ENCODE measurements at regions not wholly inside any gene's neighbourhood (a gene's known extent, or its start where the extent isn't known, plus 50 kb on each side); places are given as distances from the start of the nearest gene placed in this dataset. TPM values are rescaled to one million over a fixed set of nuclear protein-coding genes. Genes with fewer than 3 reads are reported as not detected.

DNA sequence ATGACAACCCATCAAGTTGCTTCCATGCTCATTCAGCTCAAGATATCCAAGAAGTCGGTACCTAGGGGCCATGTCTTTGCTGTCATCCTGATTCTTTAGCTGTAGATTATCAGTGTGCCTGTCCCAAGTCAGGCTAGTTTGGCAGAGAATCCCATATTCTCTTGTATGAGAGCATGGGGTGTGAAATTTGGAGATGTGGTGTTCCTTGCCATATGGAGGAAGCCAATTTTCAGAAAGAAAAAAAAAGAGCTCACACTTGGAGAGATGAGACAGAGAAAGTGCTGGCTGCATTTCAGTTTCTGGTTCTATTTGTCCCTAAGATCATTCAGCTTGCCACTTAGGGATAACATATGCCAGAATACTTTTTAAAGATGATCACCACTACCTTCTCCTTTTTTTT lies 52.3 kb upstream of the SLC4A7 start:
- no peak overlapping the region for H3K9ac ChIP-seq
- TF ChIP-seq EZH2 (IDR thresholded peaks at IDR 0.05; ENCODE audit: insufficient read depth, poor library complexity, severe bottlenecking) (no peak), EZH2phosphoT487 (IDR thresholded peaks at IDR 0.05; ENCODE audit: insufficient read depth, low read depth) (no peak)
- H3K4me1 ChIP-seq (ENCODE audit: insufficient read depth) = peaks cover 41% of the 10 kb centered on the region
- no peaks in the 10 kb centered on the region for H3K27me3 ChIP-seq (replicated peaks; ENCODE audit: insufficient read depth)
- H3K79me2 ChIP-seq (ENCODE audit: insufficient read depth) = no peaks in the 10 kb centered on the region
- 4 to 5% methylated on average over 1 of the region's 1 CpG for WGBS, 2 experiments (ENCODE audit: low coverage in 1 of 2, low lambda C conversion rate in 2 of 2, missing lambda C conversion rate in 2 of 2)
- no peaks in the 10 kb centered on the region for H3K9me2 ChIP-seq (ENCODE audit: insufficient read depth)
- in situ Hi-C loops (cut with MboI) = no loop called here
- H3K9me3 ChIP-seq (ENCODE audit: low read depth) = no peaks in the 10 kb centered on the region
- H3K4me3 ChIP-seq = no peak overlapping the region
- no peaks in the 10 kb centered on the region for H4K20me1 ChIP-seq (ENCODE audit: insufficient read depth)
- no peak for DNase-seq
- peak overlapping the region; percentile 25 for H3K4me2 ChIP-seq (ENCODE audit: unreplicated experiment)
- peak overlapping the region; percentile 91 for H3K27ac ChIP-seq
- no peaks in the 10 kb centered on the region for H3K36me3 ChIP-seq (ENCODE audit: low read depth)
- peak overlapping the region; percentile 57; the same call in 1 of the 2 replicates for H2AFZ ChIP-seq
- peaks cover 39% of the 10 kb centered on the region for H3F3A ChIP-seq (ENCODE audit: insufficient read depth)

DNA sequence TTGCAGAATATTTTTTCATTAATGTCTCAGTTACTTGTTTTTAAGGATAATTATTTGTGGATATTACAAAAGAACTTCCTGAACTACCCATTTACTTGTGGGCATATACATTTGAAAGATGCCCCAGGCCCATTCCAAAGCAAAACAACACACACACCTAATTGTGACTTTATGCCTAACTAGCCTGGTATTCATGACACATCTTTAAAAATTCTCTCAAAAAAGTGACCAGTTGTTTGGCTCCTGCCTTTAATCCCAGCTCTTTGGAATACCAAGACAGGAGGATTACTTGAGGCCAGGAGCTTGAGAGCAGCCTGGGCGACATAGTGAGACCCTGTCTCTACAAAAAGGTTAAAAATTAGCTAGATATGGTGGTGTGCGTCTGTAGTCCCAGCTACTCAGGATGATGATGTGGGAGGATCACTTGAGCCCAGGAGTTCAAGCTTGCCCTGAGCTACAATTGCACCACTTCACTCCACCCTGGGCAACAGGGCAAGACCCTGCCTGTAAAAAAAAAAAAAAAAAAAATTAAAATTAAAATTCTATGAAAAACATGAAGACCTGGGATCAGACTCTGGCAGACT lies 51.7 kb upstream of the SLC4A7 start:
- TF ChIP-seq EZH2 (IDR thresholded peaks at IDR 0.05; ENCODE audit: insufficient read depth, poor library complexity, severe bottlenecking) (no peak), EZH2phosphoT487 (IDR thresholded peaks at IDR 0.05; ENCODE audit: insufficient read depth, low read depth) (no peak)
- Histone ChIP-seq H3K27me3 (replicated peaks; ENCODE audit: insufficient read depth) (no peaks in the 10 kb centered on the region), H3K4me2 (ENCODE audit: unreplicated experiment) (peak overlapping the region; percentile 25), H3F3A (ENCODE audit: insufficient read depth) (peaks cover 39% of the 10 kb centered on the region), H3K9ac (peak overlapping the region; percentile 62), H2AFZ (no peak overlapping the region), H3K79me2 (ENCODE audit: insufficient read depth) (no peaks in the 10 kb centered on the region), H3K9me2 (ENCODE audit: insufficient read depth) (no peaks in the 10 kb centered on the region), H4K20me1 (ENCODE audit: insufficient read depth) (no peaks in the 10 kb centered on the region), H3K36me3 (ENCODE audit: low read depth) (no peaks in the 10 kb centered on the region), H3K9me3 (ENCODE audit: low read depth) (no peaks in the 10 kb centered on the region), H3K4me1 (ENCODE audit: insufficient read depth) (peaks cover 41% of the 10 kb centered on the region), H3K4me3 (0 out of 2 replicates have a peak overlapping the region, but pooled peaks have one; percentile 0), H3K27ac (peak overlapping the region; percentile 91)
- in situ Hi-C loops (cut with MboI) = no loop called here
- 57 to 58% methylated on average over 2 of the region's 2 CpGs for WGBS, 2 experiments (ENCODE audit: low coverage in 1 of 2, low lambda C conversion rate in 2 of 2, missing lambda C conversion rate in 2 of 2)
- DNase-seq = peak; percentile 75

DNA sequence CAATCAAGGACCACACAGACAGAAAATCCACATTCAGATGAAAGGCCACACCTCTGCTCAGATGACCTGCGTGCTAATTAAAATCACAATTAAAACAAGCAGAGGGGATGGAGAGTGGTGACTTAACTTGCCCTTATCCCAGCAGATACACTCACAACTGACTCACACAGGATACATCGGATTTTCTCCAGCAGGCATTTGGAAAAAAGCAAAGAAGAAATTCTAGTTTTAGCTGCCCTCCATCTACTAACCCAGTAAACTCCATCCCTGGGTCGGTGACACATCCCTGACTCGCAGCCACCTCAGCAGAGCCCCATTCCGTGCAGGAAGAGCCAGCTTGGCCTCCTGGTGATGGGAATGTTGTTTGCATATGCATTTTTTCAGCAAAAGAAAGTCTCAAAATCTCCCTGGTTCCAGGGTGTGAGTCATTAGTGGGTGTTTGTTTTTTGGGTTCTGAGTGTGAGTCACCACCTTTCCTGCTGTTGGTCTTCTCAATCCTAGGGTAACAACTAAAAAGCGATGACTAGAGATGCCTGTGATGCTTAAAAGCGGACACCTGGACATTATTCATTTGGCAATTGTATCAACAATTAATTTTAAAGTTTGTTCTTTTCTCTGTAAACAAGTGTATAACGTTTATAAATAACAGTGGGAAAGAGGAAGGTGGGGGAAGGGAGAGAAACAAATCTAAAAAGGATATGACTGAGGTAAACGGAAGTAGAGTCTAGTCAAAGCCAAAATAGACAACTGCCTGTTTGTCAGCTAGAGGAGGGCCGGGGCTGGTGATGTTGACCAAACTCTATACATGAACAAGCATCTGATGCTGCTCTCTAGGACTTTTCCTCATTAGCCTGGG lies 49.8 kb upstream of the SLC4A7 start:
- peak overlapping the region; percentile 52 for H2AFZ ChIP-seq
- peak overlapping the region; percentile 65 for H3K9ac ChIP-seq
- WGBS, 2 experiments (ENCODE audit: low coverage in 1 of 2, low lambda C conversion rate in 2 of 2, missing lambda C conversion rate in 2 of 2) = 1% methylated on average over 10 of the region's 10 CpGs
- in situ Hi-C loops (cut with MboI) = no loop called here
- H3K4me3 ChIP-seq = peak overlapping the region; percentile 16; the same call in 1 of the 2 replicates
- TF ChIP-seq EZH2phosphoT487 (IDR thresholded peaks at IDR 0.05; ENCODE audit: insufficient read depth, low read depth) = no peak
- no peak for TF ChIP-seq EZH2 (IDR thresholded peaks at IDR 0.05; ENCODE audit: insufficient read depth, poor library complexity, severe bottlenecking)
- no peaks in the 10 kb centered on the region for H3K9me2 ChIP-seq (ENCODE audit: insufficient read depth)
- H3K79me2 ChIP-seq (ENCODE audit: insufficient read depth) = no peaks in the 10 kb centered on the region
- peak overlapping the region; percentile 91 for H3K27ac ChIP-seq
- peaks cover 39% of the 10 kb centered on the region for H3F3A ChIP-seq (ENCODE audit: insufficient read depth)
- peak overlapping the region; percentile 68 for H3K4me2 ChIP-seq (ENCODE audit: unreplicated experiment)
- no peaks in the 10 kb centered on the region for H3K27me3 ChIP-seq (replicated peaks; ENCODE audit: insufficient read depth)
- H4K20me1 ChIP-seq (ENCODE audit: insufficient read depth) = no peaks in the 10 kb centered on the region
- no peaks in the 10 kb centered on the region for H3K9me3 ChIP-seq (ENCODE audit: low read depth)
- peaks cover 41% of the 10 kb centered on the region for H3K4me1 ChIP-seq (ENCODE audit: insufficient read depth)
- DNase-seq = peak; percentile 99
- no peaks in the 10 kb centered on the region for H3K36me3 ChIP-seq (ENCODE audit: low read depth)

Small RNAs in the stretch of these regions (small RNA-seq; reads per million reads assigned to genes)
- not detected for gene AC098614.2 (ENCODE audit: low read depth, low replicate concordance)
- gene RF00019 (ENCODE audit: low read depth, low replicate concordance) = not detected
